Vagina (tissue), 2 donors: ENCODE measurements at regions not wholly inside any gene's neighbourhood (a gene's known extent, or its start where the extent isn't known, plus 50 kb on each side); places are given as distances from the start of the nearest gene placed in this dataset.

ENCODE experiments used
- CTCF ChIP-seq, 3 experiments: fragments of 450-650 bp in 2 of 3; fragments of 200-600 bp in 1 of 3; sonication (generic) in 1 of 3; IDR thresholded peaks; one replicate each; pipeline ENCODE4 v1.5.1; 2017 to 2019; ENCODE audit warnings: antibody characterized with exemption in 3 of 3, mild to moderate bottlenecking in 2 of 3, moderate library complexity in 2 of 3
- POLR2AphosphoS5 ChIP-seq, 2 donors: sonication (generic); formaldehyde crosslinking; IDR thresholded peaks; one replicate each; pipeline ENCODE4 v1.9.0; 2017; ENCODE audit warnings: antibody characterized with exemption in 2 of 2, mild to moderate bottlenecking in 2 of 2, low read depth in 1 of 2; ENCODE audit not compliant: insufficient read depth in 1 of 2

- TF ChIP-seq POLR2AphosphoS5 (IDR thresholded peaks at IDR 0.05; ENCODE audit: insufficient read depth in 1 of 2, low read depth in 1 of 2) (no peak), CTCF (IDR thresholded peaks at IDR 0.05) (no peak)
Measured at GRCh38 chr9:105858006-105858690, 163.8 kb downstream of the TMEM38B start.
